Kidney (tissue), 13 donors: ENCODE measurements at regions not wholly inside any gene's neighbourhood (a gene's known extent, or its start where the extent isn't known, plus 50 kb on each side); places are given as distances from the start of the nearest gene placed in this dataset.

Experiments used
- DNase-seq, 5 donors: peaks; one replicate each; pipeline ENCODE4 v3.0.0-alpha.2; 2013 to 2020
- FAIRE-seq: peaks from 2 replicates; lab custom pipeline; 2012; peaks lifted over from hg19 to GRCh38; lab: Jason Lieb, UNC
- H3K27ac ChIP-seq, 2 donors: one replicate each; pipeline ENCODE4 v1.7.0; 2013; ENCODE audit warnings: low read depth in 2 of 2, low read length in 2 of 2, inconsistent platforms in 1 of 2
- H3K27me3 ChIP-seq: one replicate; pipeline ENCODE4 v1.7.1; 2013; ENCODE audit warnings: low read length, inconsistent platforms; ENCODE audit not compliant: control insufficient read depth, insufficient read depth
- H3K36me3 ChIP-seq, 3 donors: one replicate each; pipeline versions ENCODE4 v1.7.0 to v1.7.1; 2013; ENCODE audit warnings: low read length in 3 of 3, control low read depth in 1 of 3, inconsistent platforms in 1 of 3; ENCODE audit not compliant: insufficient read depth in 3 of 3, control insufficient read depth in 2 of 3
- H3K4me1 ChIP-seq, 3 donors: one replicate each; pipeline versions ENCODE4 v1.7.0 to v1.7.1; 2013; ENCODE audit warnings: low read length in 3 of 3, inconsistent platforms in 1 of 3, low read depth in 1 of 3; ENCODE audit not compliant: control insufficient read depth in 2 of 3, insufficient read depth in 2 of 3
- H3K4me3 ChIP-seq, 3 donors: one replicate each; pipeline versions ENCODE4 v1.7.0 to v1.8.1; 2013; ENCODE audit warnings: low read length in 3 of 3, control low read depth in 1 of 3, inconsistent platforms in 1 of 3
- H3K9ac ChIP-seq, 3 donors: one replicate each; pipeline versions ENCODE4 v1.7.0 to v1.7.1; 2013; ENCODE audit warnings: low read length in 3 of 3, control low read depth in 1 of 3, inconsistent platforms in 1 of 3
- H3K9me3 ChIP-seq, 3 donors: one replicate each; pipeline versions ENCODE4 v1.7.0 to v1.7.1; 2013; ENCODE audit warnings: low read length in 3 of 3, control low read depth in 1 of 3, inconsistent platforms in 1 of 3; ENCODE audit not compliant: control insufficient read depth in 2 of 3, insufficient read depth in 1 of 3
- intact Hi-C: fragments of 100-400 bp; cut with DNase I; formaldehyde crosslinking; loops from one replicate; pipeline ENCODE4 v1.11.1; 2022
- TF ChIP-seq, protein P1 (sequence below): IDR thresholded peaks from 3 replicates; pipeline ENCODE4 v1.5.1; 2012; ENCODE audit warnings: mild to moderate bottlenecking, moderate library complexity, borderline replicate concordance; ENCODE audit not compliant: insufficient read depth; ENCODE audit errors: extremely low read depth
- donor health status: control.
- donor health status: control.
- donor health status: control.
- donor health status: control.
- donor health status: control.
- donor health status: DM: yes; HTN: yes; CAD: no.
- donor health status: Normal renal cell carcinoma (clear cell type).

GRCh38 chr13:105991622-105992277, 543.7 kb downstream of the EFNB2 start:
- DNase-seq (peak in 1 of 5 donors; percentile 19), FAIRE-seq (no peak)
- no peak overlapping the region for H3K27ac ChIP-seq

DNA sequence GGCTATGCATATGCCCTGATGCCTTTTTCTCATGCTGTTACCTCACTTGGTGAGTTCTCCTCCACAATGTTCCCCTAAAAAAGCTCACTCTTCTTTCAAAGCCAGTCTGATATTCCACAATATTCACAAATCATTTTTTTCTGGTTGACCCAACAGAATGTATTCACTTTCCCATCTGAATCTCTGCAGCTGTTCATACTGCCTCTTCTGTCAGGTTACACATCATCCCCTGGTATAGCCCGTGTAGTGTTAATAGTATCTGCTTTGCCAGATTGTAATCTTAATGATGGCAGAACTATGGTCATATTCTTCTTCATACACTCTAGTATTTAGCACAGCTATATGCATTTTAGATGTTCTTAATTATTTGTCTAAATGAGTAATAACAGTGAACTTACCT, 544.3 kb downstream of the EFNB2 start:
- Histone ChIP-seq H3K36me3 (no peaks in the 10 kb centered on the region), H3K27ac (no peak overlapping the region), H3K4me3 (no peak overlapping the region), H3K4me1 (no peaks in the 10 kb centered on the region), H3K9ac (no peak overlapping the region), H3K9me3 (no peaks in the 10 kb centered on the region), H3K27me3 (no peaks in the 10 kb centered on the region)
- DNase-seq = no peak
- TF ChIP-seq, protein P1, sequence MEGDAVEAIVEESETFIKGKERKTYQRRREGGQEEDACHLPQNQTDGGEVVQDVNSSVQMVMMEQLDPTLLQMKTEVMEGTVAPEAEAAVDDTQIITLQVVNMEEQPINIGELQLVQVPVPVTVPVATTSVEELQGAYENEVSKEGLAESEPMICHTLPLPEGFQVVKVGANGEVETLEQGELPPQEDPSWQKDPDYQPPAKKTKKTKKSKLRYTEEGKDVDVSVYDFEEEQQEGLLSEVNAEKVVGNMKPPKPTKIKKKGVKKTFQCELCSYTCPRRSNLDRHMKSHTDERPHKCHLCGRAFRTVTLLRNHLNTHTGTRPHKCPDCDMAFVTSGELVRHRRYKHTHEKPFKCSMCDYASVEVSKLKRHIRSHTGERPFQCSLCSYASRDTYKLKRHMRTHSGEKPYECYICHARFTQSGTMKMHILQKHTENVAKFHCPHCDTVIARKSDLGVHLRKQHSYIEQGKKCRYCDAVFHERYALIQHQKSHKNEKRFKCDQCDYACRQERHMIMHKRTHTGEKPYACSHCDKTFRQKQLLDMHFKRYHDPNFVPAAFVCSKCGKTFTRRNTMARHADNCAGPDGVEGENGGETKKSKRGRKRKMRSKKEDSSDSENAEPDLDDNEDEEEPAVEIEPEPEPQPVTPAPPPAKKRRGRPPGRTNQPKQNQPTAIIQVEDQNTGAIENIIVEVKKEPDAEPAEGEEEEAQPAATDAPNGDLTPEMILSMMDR = no peak
- intact Hi-C loops = no loop called here
- no peak for FAIRE-seq

More at GRCh38 chr13:105991622-105992277, 543.7 kb downstream of the EFNB2 start:
- Histone ChIP-seq H3K4me1 (peaks cover 0 to 2% (median 0%) of the 10 kb centered on the region in 3 donors), H3K36me3 (no peaks in the 10 kb centered on the region), H3K9ac (no peak overlapping the region), H3K27me3 (no peaks in the 10 kb centered on the region), H3K4me3 (no peak overlapping the region), H3K9me3 (no peaks in the 10 kb centered on the region)
- intact Hi-C loops = no loop called here
- TF ChIP-seq, protein P1 = no peak

GRCh38 chr13:105990256-105990958, 545.1 kb downstream of the EFNB2 start:
- no peaks in the 10 kb centered on the region for H3K36me3 ChIP-seq
- no peak for DNase-seq
- no peak overlapping the region for H3K9ac ChIP-seq
- H3K9me3 ChIP-seq = no peaks in the 10 kb centered on the region
- TF ChIP-seq, protein P1 = no peak
- no peak for FAIRE-seq
- intact Hi-C loops = no loop called here
- H3K4me1 ChIP-seq = no peaks in the 10 kb centered on the region
- H3K4me3 ChIP-seq = no peak overlapping the region
- no peaks in the 10 kb centered on the region for H3K27me3 ChIP-seq
- no peak overlapping the region for H3K27ac ChIP-seq
